GM18505 (cell line): ENCODE measurements at regions not wholly inside any gene's neighbourhood (a gene's known extent, or its start where the extent isn't known, plus 50 kb on each side); places are given as distances from the start of the nearest gene placed in this dataset.
"Not testable (repeated sequence)": the region's sequence is repeated elsewhere in the genome, so short reads cannot be mapped to it uniquely, and the experiment has no call there.

Experiments
- ATAC-seq: cut with Tn5 transposase; IDR thresholded peaks from one replicate; pipeline ENCODE4 v1.9.1; 2021; ENCODE audit not compliant: unreplicated experiment
- POLR2A ChIP-seq: IDR thresholded peaks from 4 replicates; pipeline ENCODE4 v1.6.1; 2011; ENCODE audit warnings: borderline replicate concordance; ENCODE audit not compliant: insufficient read depth, insufficient read length; ENCODE audit errors: extremely low read depth

DNA sequence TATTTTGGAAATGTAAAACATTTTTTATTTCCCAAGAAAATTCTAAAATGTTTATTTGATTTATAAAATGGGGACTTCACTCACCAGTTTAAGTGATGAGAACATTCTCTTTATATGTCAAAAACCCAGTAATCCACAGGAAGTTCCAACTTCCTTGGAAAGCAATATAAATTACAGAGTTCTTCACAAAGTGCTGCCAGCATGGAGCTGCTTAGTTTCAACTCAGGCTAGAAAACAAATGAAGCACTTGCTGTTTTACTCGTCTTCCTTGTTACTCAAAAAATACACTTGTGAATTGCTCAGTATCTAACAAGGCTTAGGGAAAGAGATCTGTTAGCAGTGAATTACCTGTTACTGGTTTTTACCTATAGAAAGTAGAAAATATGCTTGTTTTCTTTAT lies 942.7 kb upstream of the MDGA2 start:
- no peak for TF ChIP-seq POLR2A
- ATAC-seq: no peak

DNA sequence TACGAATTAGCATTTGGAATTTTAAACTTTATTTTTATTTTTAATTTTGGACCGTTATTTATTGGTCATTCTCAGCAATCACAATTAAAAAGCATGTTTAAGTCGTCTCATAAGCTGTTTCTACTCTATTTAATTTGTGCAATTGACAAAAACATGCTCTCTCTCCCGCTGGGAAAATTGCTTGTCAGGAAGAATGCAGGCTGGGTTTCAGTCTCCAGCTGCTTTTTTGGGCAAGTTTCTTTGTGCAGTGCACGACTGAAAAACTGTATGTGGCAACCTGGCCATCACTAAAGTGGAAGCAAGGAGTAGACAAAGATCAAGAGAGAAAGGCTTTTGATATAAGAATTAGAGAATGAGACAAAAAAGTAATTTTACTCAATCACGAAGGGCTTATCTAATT lies 941.5 kb upstream of the MDGA2 start:
- no peak for TF ChIP-seq POLR2A
- ATAC-seq: no peak

DNA sequence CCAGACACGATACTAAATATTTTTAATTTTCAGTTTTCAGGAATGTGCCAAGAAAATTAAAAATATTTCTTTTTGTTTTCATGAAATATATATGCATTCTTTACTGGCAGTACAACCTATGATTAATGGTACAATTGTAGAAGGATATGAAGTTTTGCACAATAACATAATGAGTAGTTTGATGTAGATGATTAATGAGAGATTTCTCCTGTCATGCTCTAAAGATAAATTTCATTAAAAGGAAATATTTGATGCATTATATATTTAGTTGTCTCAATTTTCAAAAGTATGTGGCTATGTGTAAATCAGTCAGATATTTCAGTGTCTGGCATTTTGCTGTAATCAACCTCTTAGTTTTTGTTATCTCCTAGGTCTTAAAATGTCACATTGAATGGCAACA lies 940.2 kb upstream of the MDGA2 start:
- no peak for ATAC-seq
- TF ChIP-seq POLR2A: no peak

DNA sequence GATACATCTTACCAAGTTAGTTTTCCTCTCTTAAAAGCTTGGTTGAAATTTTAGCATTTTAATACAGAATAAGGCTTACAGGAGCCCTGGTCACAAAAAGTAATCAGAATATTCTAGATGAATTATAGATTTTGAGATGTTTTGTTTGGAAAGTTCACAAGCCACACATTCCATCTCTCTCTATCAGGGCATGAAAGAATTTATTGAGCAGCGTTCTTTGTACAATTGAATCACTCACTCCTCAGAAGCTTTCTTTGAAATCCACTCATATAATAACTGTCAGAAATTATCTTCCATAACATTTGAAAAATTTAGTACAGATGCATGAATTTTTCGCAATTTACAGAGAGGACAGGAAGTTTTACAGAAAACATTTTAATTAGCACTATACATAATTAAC lies 938.6 kb upstream of the MDGA2 start:
- TF ChIP-seq POLR2A: no peak
- ATAC-seq: no peak

DNA sequence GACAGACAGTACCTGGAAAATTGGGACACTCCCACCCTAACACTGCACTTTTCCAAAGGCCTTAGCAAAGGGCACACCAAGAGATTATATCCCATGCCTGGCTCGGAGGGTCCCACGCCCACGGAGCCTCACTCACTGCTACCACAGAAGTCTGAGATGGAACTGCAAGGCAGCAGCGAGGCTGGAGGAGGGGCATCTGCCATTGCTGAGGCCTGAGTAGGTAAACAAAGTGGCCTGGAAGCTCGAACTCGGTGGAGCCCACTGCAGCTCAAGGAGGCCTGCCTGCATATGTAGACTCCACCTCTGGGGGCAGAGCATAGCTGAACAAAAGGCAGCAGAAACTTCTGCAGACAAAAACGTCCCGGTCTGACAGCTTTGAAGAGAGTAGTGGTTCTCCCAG lies 931.6 kb upstream of the MDGA2 start:
- ATAC-seq: not testable (repeated sequence)

DNA sequence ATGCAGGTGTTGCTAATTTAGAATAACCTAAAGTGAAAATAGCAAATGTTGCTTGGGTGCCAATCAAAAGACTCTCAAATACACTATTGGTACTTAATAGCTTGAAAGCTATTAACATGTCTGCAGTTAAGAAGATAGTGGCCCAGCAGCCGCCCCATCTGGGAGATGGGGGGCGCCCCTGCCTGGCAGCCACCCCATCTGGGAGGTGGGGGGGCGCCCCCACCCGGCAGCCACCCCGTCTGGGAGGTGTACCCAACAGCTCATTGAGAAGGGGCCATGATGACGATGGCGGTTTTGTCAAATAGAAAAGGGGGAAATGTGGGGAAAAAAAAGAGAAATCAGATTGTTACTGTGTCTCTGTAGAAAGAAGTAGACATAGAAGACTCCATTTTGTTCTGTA lies 923.1 kb upstream of the MDGA2 start:
- TF ChIP-seq POLR2A: no peak

DNA sequence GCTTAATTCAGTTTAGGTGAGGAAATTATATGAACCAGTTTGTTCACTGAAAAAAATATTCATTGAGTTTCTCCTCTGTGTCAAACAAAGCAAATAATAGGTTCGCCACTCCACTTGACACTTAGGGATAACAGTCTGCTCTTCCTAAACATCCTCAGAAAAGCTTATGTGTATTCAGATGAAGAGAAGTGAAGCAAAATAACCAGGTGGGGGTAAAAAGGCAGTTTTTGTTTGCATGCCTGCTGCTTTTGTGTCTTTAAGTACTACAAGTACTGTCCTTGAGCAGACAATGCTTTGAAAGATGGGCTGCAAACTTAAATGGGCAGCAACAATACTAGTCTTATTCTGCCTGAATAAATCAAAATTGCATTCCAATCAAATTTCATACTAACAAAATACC lies 910.7 kb upstream of the MDGA2 start:
- ATAC-seq: no peak
- no peak for TF ChIP-seq POLR2A

More for the DNA sequence above, 923.1 kb upstream of the MDGA2 start:
- no peak for ATAC-seq

DNA sequence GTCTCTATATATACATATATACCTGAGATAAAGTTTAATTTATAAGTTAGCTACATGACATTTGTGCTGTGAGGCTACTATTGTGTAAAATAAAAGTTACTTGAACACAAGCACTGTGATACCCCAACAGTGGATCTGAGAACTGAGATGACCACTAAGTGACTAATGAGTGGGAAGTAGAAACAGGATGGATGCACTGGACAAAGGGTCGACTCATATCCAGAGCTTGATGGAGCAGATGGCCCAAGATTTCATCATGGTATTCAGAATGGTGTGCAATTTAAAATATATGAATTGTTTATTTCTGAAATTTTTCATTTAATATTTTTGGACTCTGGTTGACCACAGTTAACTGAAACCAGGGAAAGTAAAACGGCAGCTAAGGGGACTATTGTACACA lies 908.6 kb upstream of the MDGA2 start:
- TF ChIP-seq POLR2A: no peak
- ATAC-seq: peak; percentile 69

DNA sequence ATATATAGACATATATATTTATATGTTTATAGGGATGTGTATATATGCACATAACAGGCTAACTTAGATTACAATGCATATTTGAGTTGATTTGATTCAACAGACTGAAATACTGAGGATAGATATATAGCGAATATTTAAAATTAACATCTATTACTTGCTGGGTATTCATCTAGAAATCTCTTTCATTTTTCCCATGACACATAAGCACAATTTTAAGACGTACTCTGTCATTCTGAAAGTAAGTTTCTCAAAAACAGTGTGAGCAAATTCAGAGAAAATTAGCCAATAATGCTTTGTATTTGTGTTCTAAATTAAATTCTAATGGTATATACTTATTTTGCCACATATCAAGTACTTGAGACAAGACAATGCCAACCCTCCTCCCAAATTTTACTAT lies 907.5 kb upstream of the MDGA2 start:
- TF ChIP-seq POLR2A: no peak
- ATAC-seq: no peak

DNA sequence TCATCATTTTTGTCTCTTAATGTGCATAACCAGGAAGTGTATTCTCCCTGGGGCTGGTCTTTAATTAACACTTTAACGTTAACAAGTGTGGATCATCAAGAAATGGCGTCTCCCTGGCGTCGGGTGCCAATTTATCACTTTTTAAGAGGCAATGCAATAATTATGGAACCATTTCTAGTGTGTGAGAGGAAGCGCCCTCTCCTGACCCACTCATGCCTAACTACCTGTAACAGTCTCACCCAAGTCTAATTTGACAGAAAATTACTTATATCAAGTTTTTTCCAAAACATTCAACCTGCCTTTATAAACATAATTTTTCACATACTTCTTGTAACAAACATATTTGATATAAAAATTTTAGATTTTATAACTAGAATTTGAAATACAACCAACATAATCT lies 905.3 kb upstream of the MDGA2 start:
- no peak for ATAC-seq
- no peak for TF ChIP-seq POLR2A

DNA sequence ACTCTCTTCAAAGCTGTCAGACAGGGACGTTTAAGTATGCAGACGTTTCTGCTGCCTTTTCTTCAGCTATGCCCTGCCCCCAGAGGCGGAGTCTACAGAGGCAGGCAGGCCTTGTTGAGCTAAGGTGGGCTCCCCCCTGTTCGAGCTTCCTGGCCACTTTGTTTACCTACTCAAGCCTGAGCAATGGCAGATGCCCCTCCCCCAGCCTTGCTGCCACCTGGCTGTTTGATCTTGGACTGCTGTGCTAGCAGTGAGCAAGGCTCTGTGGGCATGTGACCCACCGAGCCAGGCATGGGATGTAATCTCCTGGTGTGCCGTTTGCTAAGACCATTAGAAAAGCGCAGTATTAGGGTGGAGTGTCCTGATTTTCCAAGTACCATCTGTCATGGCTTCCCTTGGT lies 900.4 kb upstream of the MDGA2 start:
- no peak for TF ChIP-seq POLR2A
- ATAC-seq: no peak

DNA sequence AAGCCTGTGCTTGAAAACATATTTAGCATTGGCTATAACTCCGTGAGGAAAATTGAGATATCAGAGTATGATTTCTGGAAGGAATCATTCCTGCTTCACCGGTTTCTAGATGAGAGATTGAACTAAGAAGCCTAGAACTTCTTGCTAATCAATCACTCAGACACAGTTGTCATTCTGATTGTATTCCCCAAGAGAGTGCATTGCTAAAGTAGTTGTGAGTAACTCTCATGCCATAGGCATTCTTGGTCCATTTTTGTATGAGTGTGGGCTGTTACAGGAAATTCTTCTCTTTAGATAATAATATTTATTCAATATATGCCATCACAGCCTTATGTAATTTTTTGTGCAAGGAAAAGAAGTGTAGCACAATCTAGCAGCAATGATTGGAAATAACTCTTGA lies 893.3 kb upstream of the MDGA2 start:
- no peak for ATAC-seq
- no peak for TF ChIP-seq POLR2A

DNA sequence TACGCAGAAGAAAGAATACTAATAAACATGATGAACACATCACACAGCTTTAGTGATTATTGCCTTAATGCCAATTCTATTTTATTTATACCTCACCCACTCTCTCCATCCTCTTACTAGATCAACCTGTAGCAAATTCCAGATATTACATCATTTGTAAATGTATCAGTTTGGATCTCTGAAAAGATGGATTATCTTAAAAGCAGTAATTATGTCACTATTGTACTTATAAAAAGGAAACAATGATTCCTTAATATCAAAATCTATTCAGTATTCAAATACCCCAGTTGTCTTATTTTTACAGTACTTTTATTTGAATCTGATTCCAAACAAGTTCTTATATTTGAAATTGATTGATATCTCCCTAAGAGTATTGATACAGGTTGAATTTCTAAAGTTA lies 892.8 kb upstream of the MDGA2 start:
- no peak for TF ChIP-seq POLR2A
- no peak for ATAC-seq

DNA sequence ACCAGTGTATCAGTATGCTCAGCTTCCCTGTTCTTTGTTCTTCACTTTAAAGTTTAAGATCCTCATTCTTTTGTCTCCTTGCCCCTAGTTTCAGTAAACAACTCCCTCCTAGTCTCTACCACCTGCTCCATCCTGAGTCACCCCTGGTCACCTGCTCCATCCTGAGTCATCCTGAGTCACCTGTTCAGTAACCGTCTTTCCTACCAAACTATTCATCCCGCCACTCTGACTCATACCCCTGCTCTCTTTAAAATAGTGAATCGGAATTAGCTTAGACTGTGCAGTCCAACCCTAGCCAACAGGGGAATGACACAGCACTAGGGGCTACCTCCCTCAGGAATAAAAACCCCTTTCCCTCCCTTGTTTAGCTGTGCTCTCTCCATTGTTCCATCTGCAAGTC lies 888.1 kb upstream of the MDGA2 start:
- no peak for TF ChIP-seq POLR2A
- no peak for ATAC-seq

DNA sequence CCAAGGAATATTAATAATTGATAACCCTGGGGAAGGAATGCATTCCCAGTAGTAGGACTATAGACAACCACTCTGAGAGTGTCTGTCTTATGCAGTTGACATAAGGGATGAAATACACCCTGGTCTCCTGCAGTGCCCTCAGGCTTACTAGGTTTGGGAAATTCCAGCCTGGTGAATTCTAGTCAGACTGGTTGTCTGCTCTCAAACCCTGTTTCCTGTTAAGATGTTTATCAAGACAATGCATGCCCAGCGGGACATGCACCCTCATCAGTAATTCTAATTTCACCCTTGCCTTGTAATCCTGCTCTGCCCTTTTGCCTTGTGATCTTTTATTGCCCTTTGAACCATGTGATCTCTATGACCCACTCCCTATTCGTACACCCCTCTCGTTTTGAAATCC lies 886.0 kb upstream of the MDGA2 start:
- ATAC-seq: not testable (repeated sequence)

DNA sequence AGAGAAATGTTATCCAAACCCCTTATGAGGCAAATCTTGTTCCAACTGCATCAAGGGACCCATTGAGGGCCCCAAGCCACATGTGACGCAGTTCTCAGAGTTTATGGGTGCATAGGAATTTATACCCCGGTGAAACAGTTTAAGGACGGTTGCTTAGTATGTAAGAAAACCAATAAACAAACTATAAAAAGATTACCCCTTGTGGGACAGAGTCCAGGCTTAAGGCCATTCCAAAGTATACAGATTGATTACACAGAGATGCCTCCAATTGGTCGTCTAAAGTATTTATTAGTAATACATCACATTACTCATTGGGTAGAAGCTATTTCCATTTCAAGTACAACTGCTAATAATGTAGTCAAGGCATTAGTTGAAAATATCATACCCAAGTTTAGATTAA lies 885.0 kb upstream of the MDGA2 start:
- no peak for ATAC-seq
- TF ChIP-seq POLR2A: no peak
